NCI-H128 (cell line): ENCODE measurements at regions not wholly inside any gene's neighbourhood (a gene's known extent, or its start where the extent isn't known, plus 50 kb on each side); places are given as distances from the start of the nearest gene placed in this dataset.
"Not testable (repeated sequence)": the region's sequence is repeated elsewhere in the genome, so short reads cannot be mapped to it uniquely, and the experiment has no call there.

Experiments used
- DNase-seq: peaks from one replicate; lab custom pipeline; 2025; ENCODE audit not compliant: unreplicated experiment; lab: John Stamatoyannopoulos, UW

- DNase-seq = no peak
Observed at GRCh38 chr10:22158426-22158825, 59.4 kb downstream of the EBLN1 start.

GRCh38 chr10:22156750-22157149, 61.1 kb downstream of the EBLN1 start:
- DNase-seq = no peak

- no peak for DNase-seq
Observed at GRCh38 chr10:22152403-22152802, 65.4 kb downstream of the EBLN1 start.

- no peak for DNase-seq
Observed at GRCh38 chr10:22150842-22151241, 67.0 kb downstream of the EBLN1 start.

- DNase-seq = no peak
Observed at GRCh38 chr10:22148961-22149360, 68.9 kb downstream of the EBLN1 start.

GRCh38 chr10:22145873-22146272, 71.9 kb downstream of the EBLN1 start:
- DNase-seq = not testable (repeated sequence)

- DNase-seq = no peak
Observed at GRCh38 chr10:22137542-22137941, 80.3 kb downstream of the EBLN1 start.

- DNase-seq = no peak
Observed at GRCh38 chr10:22135591-22135990, 82.2 kb downstream of the EBLN1 start.

- no peak for DNase-seq
Observed at GRCh38 chr10:22133749-22134624, 83.8 kb downstream of the EBLN1 start.

- DNase-seq = not testable (repeated sequence)
Observed at GRCh38 chr10:22130824-22131223, 87.0 kb downstream of the EBLN1 start.

- not testable (repeated sequence) for DNase-seq
Observed at GRCh38 chr10:22129612-22130011, 88.2 kb downstream of the EBLN1 start.

- DNase-seq = not testable (repeated sequence)
Observed at GRCh38 chr10:22121181-22121580, 96.6 kb downstream of the EBLN1 start.

- DNase-seq = not testable (repeated sequence)
Observed at GRCh38 chr10:22120072-22120471, 97.7 kb downstream of the EBLN1 start.

- not testable (repeated sequence) for DNase-seq
Observed at GRCh38 chr10:22119575-22119974, 98.2 kb downstream of the EBLN1 start.

GRCh38 chr10:22111705-22112104, 106.1 kb downstream of the EBLN1 start:
- DNase-seq = no peak

- DNase-seq = no peak
Observed at GRCh38 chr10:22111260-22111659, 106.6 kb downstream of the EBLN1 start.

- no peak for DNase-seq
Observed at GRCh38 chr10:22110761-22111160, 107.1 kb downstream of the EBLN1 start.

GRCh38 chr10:22105270-22105669, 101.7 kb upstream of the DNAJC1 start:
- DNase-seq = no peak

GRCh38 chr10:22103701-22104470, 100.4 kb upstream of the DNAJC1 start:
- no peak for DNase-seq

- no peak for DNase-seq
Observed at GRCh38 chr10:22097696-22098095, 94.2 kb upstream of the DNAJC1 start.

GRCh38 chr10:22091260-22091659, 87.7 kb upstream of the DNAJC1 start:
- DNase-seq = not testable (repeated sequence)

GRCh38 chr10:22087402-22087738, 83.8 kb upstream of the DNAJC1 start:
- DNase-seq = no peak
